HepG2 (cell line): ENCODE measurements at regions not wholly inside any gene's neighbourhood (a gene's known extent, or its start where the extent isn't known, plus 50 kb on each side); places are given as distances from the start of the nearest gene placed in this dataset.

Source experiments
- ATAC-seq: fragments of 200-7000 bp; cut with Tn5 transposase; 3 replicates; pipeline ENCODE4 v1.9.1; 2020; ENCODE audit warnings: mild to moderate bottlenecking, moderate library complexity
- BruUV-seq: library from RNA; stranded (reverse); fragments of 400-500 nt; replicated peaks from 2 replicates; lab custom pipeline; 2021; lab: Mats Ljungman, UMichigan
- CTCF ChIA-PET: fragments of 300-600 bp; formaldehyde crosslinking; extraction: SDS; loops from one replicate; lab custom pipeline; 2021; ENCODE audit warnings: low total read pairs, inconsistent platforms, low intra/inter-chr PET ratio; lab: Yijun Ruan, JAX
- POLR2A ChIA-PET: fragments of 350-600 bp; sonication (Branson Sonifier 250); formaldehyde crosslinking; loops from one replicate; lab custom pipeline; 2020; ENCODE audit warnings: antibody characterized with exemption, inconsistent platforms; lab: Yijun Ruan, JAX
- DNase-seq: peaks from one replicate; pipeline ENCODE4 v3.0.0-alpha.2; 2015; ENCODE audit warnings: low spot score
- FAIRE-seq: peaks from 3 replicates; lab custom pipeline; 2011; peaks lifted over from hg19 to GRCh38; lab: Jason Lieb, UNC
- H2AFZ ChIP-seq: one replicate; pipeline ENCODE4 v1.6.1; 2011; ENCODE audit warnings: low read length, inconsistent platforms
- H3K27ac ChIP-seq: fragments of 300-600 bp; 3 replicates; pipeline ENCODE4 v1.8.0; 2011; ENCODE audit warnings: mixed run types, mild to moderate bottlenecking, mixed read lengths, low read length, inconsistent platforms; ENCODE audit not compliant: insufficient read depth; ENCODE audit errors: extremely low read length
- H3K27me3 ChIP-seq, 2 experiments: fragments of 200-600 bp in 1 of 2; 2 replicates in 1 of 2; 3 replicates in 1 of 2; pipeline versions ENCODE4 v1.6.0 to v1.8.0; 2011; ENCODE audit warnings: low read length in 2 of 2, mild to moderate bottlenecking in 2 of 2, moderate library complexity in 2 of 2, inconsistent platforms in 1 of 2; ENCODE audit not compliant: insufficient read depth in 2 of 2, control insufficient read depth in 1 of 2
- H3K36me3 ChIP-seq, 2 experiments: fragments of 200-600 bp in 1 of 2; replicated peaks in 1 of 2; 2 replicates in 1 of 2; 3 replicates in 1 of 2; pipeline versions ENCODE4 v1.5.1 to v1.8.0; 2011; ENCODE audit warnings: low read length in 2 of 2, inconsistent platforms in 1 of 2; ENCODE audit not compliant: insufficient read depth in 2 of 2, control insufficient read depth in 1 of 2
- H3K4me1 ChIP-seq: 2 replicates; pipeline ENCODE4 v1.5.1; 2012; ENCODE audit warnings: low read length, inconsistent platforms; ENCODE audit not compliant: insufficient read depth
- H3K4me2 ChIP-seq: 2 replicates; pipeline ENCODE4 v1.6.0; 2011; ENCODE audit warnings: low read depth, low read length, inconsistent platforms
- H3K4me3 ChIP-seq, 3 experiments: fragments of 200-600 bp in 1 of 3; sonication (generic), shearing (Covaris generic) in 1 of 3; replicated peaks in 1 of 3; 2 replicates each; pipeline ENCODE4 v1.5.1; 2011 to 2016; ENCODE audit warnings: low read length in 3 of 3, inconsistent platforms in 2 of 3, low read depth in 2 of 3, mild to moderate bottlenecking in 2 of 3, control low read depth in 1 of 3, mixed read lengths in 1 of 3; ENCODE audit not compliant: insufficient read depth in 1 of 3
- H3K79me2 ChIP-seq: one replicate; pipeline ENCODE4 v1.6.1; 2011; ENCODE audit warnings: low read length, inconsistent platforms; ENCODE audit not compliant: insufficient read depth
- H3K9ac ChIP-seq: 2 replicates; pipeline ENCODE4 v1.6.0; 2011; ENCODE audit warnings: mild to moderate bottlenecking, low read depth, low read length, inconsistent platforms; ENCODE audit not compliant: insufficient read depth
- H3K9me3 ChIP-seq: 2 replicates; pipeline ENCODE4 v1.5.1; 2012; ENCODE audit warnings: mild to moderate bottlenecking, low read length
- H4K20me1 ChIP-seq: 2 replicates; pipeline ENCODE4 v1.6.0; 2011; ENCODE audit warnings: inconsistent platforms, mild to moderate bottlenecking, low read length, moderate library complexity; ENCODE audit not compliant: insufficient read depth
- DNMT1 ChIP-seq: sonication (generic); formaldehyde crosslinking; IDR thresholded peaks from 2 replicates; pipeline ENCODE4 v1.5.1; 2020; ENCODE audit warnings: mild to moderate bottlenecking, missing genetic modification reagents
- ELF4 ChIP-seq: sonication (generic); formaldehyde crosslinking; IDR thresholded peaks from 2 replicates; pipeline ENCODE4 v1.5.0; 2020; ENCODE audit warnings: missing genetic modification reagents, mild to moderate bottlenecking, moderate library complexity, borderline replicate concordance
- GATA4 ChIP-seq: sonication (generic); IDR thresholded peaks from 2 replicates; pipeline ENCODE4 v1.6.1; 2016; ENCODE audit warnings: antibody characterized with exemption, low read depth, borderline replicate concordance
- MED1 ChIP-seq: sonication (generic); formaldehyde crosslinking; IDR thresholded peaks from 2 replicates; pipeline ENCODE4 v1.4.0; 2020; ENCODE audit warnings: missing genetic modification reagents
- MED8 ChIP-seq: sonication (generic); formaldehyde crosslinking; IDR thresholded peaks from 2 replicates; pipeline ENCODE4 v1.8.1; 2023; ENCODE audit warnings: mild to moderate bottlenecking, missing genetic modification reagents; ENCODE audit not compliant: insufficient replicate concordance
- NFYB ChIP-seq: sonication (generic); formaldehyde crosslinking; IDR thresholded peaks from 2 replicates; pipeline ENCODE4 v1.4.0; 2020; ENCODE audit warnings: missing genetic modification reagents
- PAWR ChIP-seq: sonication (generic); formaldehyde crosslinking; IDR thresholded peaks from 2 replicates; pipeline ENCODE4 v1.4.0; 2020; ENCODE audit warnings: missing genetic modification reagents, mild to moderate bottlenecking, borderline replicate concordance
- PHF5A ChIP-seq: IDR thresholded peaks from one replicate; pipeline ENCODE4 v1.6.1; 2018; ENCODE audit warnings: low read depth, missing genetic modification reagents; ENCODE audit not compliant: unreplicated experiment
- RORA ChIP-seq: sonication (generic); formaldehyde crosslinking; IDR thresholded peaks from 2 replicates; pipeline ENCODE4 v1.5.0; 2020; ENCODE audit warnings: mild to moderate bottlenecking, missing genetic modification reagents, moderate library complexity
- TMF1 ChIP-seq: sonication (generic); formaldehyde crosslinking; IDR thresholded peaks from 2 replicates; pipeline ENCODE4 v1.8.1; 2022; ENCODE audit warnings: low read depth, missing genetic modification reagents
- TOE1 ChIP-seq: sonication (generic); formaldehyde crosslinking; IDR thresholded peaks from 2 replicates; pipeline ENCODE4 v1.4.0; 2020; ENCODE audit warnings: mild to moderate bottlenecking, missing genetic modification reagents
- ZNF44 ChIP-seq: sonication (generic); formaldehyde crosslinking; IDR thresholded peaks from 2 replicates; pipeline ENCODE4 v1.5.1; 2020; ENCODE audit warnings: mild to moderate bottlenecking, missing genetic modification reagents
- ZNF564 ChIP-seq: sonication (generic); formaldehyde crosslinking; IDR thresholded peaks from 2 replicates; pipeline ENCODE4 v1.8.1; 2023; ENCODE audit warnings: mild to moderate bottlenecking, missing genetic modification reagents
- ZNF792 ChIP-seq: IDR thresholded peaks from 2 replicates; pipeline ENCODE4 v1.6.1; 2016
- ZSCAN25 ChIP-seq: sonication (generic); formaldehyde crosslinking; IDR thresholded peaks from 2 replicates; pipeline ENCODE4 v1.8.0; 2022; ENCODE audit warnings: mild to moderate bottlenecking, missing genetic modification reagents
- WGBS: methylation state at CpG from one replicate; pipeline ENCODE4 v1.1.6; 2017; ENCODE audit warnings: low lambda C conversion rate; 5-methylcytosine and 5-hydroxymethylcytosine counted together
- in situ Hi-C: cut with HindIII; loops from 2 replicates; pipeline ENCODE4 v1.10.0; 2017; ENCODE audit warnings: low pct_unique_long_range_greater_than_20kb; ENCODE audit not compliant: extremely low pct_ligation_motif_present
- intact Hi-C: fragments of 100-400 bp; cut with micrococcal nuclease; formaldehyde crosslinking; loops from one replicate; pipeline ENCODE4 v1.10.0; 2022; ENCODE audit not compliant: unreplicated experiment
- TF ChIP-seq, protein P1 (sequence below): sonication (generic); formaldehyde crosslinking; IDR thresholded peaks from 2 replicates; pipeline ENCODE4 v1.4.0; 2020; ENCODE audit warnings: missing genetic modification reagents
- TF ChIP-seq, protein P2 (sequence below): sonication (generic); formaldehyde crosslinking; IDR thresholded peaks from 2 replicates; pipeline ENCODE4 v1.8.1; 2023; ENCODE audit warnings: mild to moderate bottlenecking, missing genetic modification reagents
- TF ChIP-seq, protein P3 (sequence below): sonication (generic); formaldehyde crosslinking; IDR thresholded peaks from 2 replicates; pipeline ENCODE4 v1.5.0; 2020; ENCODE audit warnings: missing genetic modification reagents
- TF ChIP-seq, protein P4 (sequence below): sonication (generic); formaldehyde crosslinking; IDR thresholded peaks from 2 replicates; pipeline ENCODE4 v1.5.0; 2020; ENCODE audit warnings: missing genetic modification reagents
- TF ChIP-seq, protein P5 (sequence below): sonication (generic); formaldehyde crosslinking; IDR thresholded peaks from 2 replicates; pipeline ENCODE4 v1.4.0; 2020; ENCODE audit warnings: missing genetic modification reagents, borderline replicate concordance

DNA sequence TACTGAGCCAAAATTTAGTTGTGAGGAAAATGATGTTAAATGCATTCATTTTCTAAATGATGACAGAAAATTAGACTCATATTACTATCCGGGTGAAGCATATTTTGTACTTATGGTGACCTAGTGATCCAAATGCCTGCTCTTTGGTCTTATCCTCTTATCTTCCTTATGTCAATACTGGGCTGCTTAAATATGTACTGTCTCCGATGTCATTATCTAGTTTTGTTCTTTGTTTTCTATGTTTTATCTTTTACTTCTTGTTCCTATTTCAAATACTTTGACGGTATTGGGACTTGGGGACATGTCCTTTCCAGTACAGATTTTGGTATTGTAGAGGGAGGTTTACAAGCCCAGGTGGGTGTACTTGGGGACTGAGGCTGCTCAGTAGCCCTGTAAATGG is 124.6 kb upstream of the ESR1 start:
- ChIA-PET POLR2A (no interaction called here), CTCF (no interaction called here)
- intact Hi-C loops = loop anchor here (5.0 kb wide), 1 partner anchor 191 kb away; the partner anchor contains the start of gene CCDC170
- Histone ChIP-seq H3K27me3 (no peaks in the 10 kb centered on the region; a peak in 1 of 5 replicates), H2AFZ (no peak overlapping the region), H3K4me3 (no peak overlapping the region; a peak in 1 of 6 replicates), H3K79me2 (no peaks in the 10 kb centered on the region), H3K36me3 (no peaks in the 10 kb centered on the region), H3K27ac (no peak overlapping the region), H4K20me1 (no peaks in the 10 kb centered on the region), H3K9me3 (no peaks in the 10 kb centered on the region), H3K4me2 (peak overlapping the region; percentile 73), H3K9ac (no peak overlapping the region), H3K4me1 (peaks cover 40% of the 10 kb centered on the region)
- in situ Hi-C loops = no loop called here
- peak; percentile 54 for DNase-seq
- peak; percentile 72 for ATAC-seq
- WGBS = 2% methylated on average over 3 of the region's 3 CpGs
- no peak for FAIRE-seq
- no TSS peak for BruUV-seq
- TF ChIP-seq ZNF564 (CRISPR knock-in tag) (no peak), TOE1 (CRISPR knock-in tag) (no peak), ZSCAN25 (CRISPR knock-in tag) (no peak), NFYB (no peak), MED8 (CRISPR knock-in tag) (no peak), MED1 (CRISPR knock-in tag) (0 out of 2 replicates have a peak, but pooled peaks have one; percentile 19), ELF4 (CRISPR knock-in tag) (0 out of 2 replicates have a peak, but pooled peaks have one; percentile 30), TMF1 (no peak), PHF5A (CRISPR knock-in tag) (no peak), ZNF44 (CRISPR knock-in tag) (no peak), PAWR (CRISPR knock-in tag) (no peak), RORA (CRISPR knock-in tag) (0 out of 2 replicates have a peak, but pooled peaks have one; percentile 43), ZNF792 (CRISPR knock-in tag) (no peak), GATA4 (peak; percentile 69; the same call in 1 of the 2 replicates), DNMT1 (CRISPR knock-in tag) (no peak)
- TF ChIP-seq, protein P1, sequence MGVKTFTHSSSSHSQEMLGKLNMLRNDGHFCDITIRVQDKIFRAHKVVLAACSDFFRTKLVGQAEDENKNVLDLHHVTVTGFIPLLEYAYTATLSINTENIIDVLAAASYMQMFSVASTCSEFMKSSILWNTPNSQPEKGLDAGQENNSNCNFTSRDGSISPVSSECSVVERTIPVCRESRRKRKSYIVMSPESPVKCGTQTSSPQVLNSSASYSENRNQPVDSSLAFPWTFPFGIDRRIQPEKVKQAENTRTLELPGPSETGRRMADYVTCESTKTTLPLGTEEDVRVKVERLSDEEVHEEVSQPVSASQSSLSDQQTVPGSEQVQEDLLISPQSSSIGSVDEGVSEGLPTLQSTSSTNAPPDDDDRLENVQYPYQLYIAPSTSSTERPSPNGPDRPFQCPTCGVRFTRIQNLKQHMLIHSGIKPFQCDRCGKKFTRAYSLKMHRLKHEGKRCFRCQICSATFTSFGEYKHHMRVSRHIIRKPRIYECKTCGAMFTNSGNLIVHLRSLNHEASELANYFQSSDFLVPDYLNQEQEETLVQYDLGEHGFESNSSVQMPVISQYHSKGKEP = no peak
- TF ChIP-seq, protein P2, sequence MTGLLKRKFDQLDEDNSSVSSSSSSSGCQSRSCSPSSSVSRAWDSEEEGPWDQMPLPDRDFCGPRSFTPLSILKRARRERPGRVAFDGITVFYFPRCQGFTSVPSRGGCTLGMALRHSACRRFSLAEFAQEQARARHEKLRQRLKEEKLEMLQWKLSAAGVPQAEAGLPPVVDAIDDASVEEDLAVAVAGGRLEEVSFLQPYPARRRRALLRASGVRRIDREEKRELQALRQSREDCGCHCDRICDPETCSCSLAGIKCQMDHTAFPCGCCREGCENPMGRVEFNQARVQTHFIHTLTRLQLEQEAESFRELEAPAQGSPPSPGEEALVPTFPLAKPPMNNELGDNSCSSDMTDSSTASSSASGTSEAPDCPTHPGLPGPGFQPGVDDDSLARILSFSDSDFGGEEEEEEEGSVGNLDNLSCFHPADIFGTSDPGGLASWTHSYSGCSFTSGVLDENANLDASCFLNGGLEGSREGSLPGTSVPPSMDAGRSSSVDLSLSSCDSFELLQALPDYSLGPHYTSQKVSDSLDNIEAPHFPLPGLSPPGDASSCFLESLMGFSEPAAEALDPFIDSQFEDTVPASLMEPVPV (CRISPR knock-in tag) = no peak
- TF ChIP-seq, protein P3, sequence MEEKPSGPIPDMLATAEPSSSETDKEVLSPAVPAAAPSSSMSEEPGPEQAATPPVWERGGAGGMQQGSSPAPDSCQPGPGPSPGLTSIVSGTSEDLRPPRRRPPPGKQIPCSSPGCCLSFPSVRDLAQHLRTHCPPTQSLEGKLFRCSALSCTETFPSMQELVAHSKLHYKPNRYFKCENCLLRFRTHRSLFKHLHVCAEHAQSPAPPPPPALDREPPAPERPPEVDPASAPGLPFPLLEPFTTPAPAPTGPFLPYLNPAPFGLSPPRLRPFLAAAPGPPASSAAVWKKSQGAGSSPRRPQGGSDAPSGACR (CRISPR knock-in tag) = no peak
- TF ChIP-seq, protein P4, sequence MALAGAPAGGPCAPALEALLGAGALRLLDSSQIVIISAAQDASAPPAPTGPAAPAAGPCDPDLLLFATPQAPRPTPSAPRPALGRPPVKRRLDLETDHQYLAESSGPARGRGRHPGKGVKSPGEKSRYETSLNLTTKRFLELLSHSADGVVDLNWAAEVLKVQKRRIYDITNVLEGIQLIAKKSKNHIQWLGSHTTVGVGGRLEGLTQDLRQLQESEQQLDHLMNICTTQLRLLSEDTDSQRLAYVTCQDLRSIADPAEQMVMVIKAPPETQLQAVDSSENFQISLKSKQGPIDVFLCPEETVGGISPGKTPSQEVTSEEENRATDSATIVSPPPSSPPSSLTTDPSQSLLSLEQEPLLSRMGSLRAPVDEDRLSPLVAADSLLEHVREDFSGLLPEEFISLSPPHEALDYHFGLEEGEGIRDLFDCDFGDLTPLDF (CRISPR knock-in tag) = no peak
- TF ChIP-seq, protein P5, sequence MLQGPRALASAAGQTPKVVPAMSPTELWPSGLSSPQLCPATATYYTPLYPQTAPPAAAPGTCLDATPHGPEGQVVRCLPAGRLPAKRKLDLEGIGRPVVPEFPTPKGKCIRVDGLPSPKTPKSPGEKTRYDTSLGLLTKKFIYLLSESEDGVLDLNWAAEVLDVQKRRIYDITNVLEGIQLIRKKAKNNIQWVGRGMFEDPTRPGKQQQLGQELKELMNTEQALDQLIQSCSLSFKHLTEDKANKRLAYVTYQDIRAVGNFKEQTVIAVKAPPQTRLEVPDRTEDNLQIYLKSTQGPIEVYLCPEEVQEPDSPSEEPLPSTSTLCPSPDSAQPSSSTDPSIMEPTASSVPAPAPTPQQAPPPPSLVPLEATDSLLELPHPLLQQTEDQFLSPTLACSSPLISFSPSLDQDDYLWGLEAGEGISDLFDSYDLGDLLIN (CRISPR knock-in tag) = no peak
